ENCODE measurements at regions not wholly inside any gene's neighbourhood (a gene's known extent, or its start where the extent isn't known, plus 50 kb on each side); places are given as distances from the start of the nearest gene placed in this dataset.

DNA sequence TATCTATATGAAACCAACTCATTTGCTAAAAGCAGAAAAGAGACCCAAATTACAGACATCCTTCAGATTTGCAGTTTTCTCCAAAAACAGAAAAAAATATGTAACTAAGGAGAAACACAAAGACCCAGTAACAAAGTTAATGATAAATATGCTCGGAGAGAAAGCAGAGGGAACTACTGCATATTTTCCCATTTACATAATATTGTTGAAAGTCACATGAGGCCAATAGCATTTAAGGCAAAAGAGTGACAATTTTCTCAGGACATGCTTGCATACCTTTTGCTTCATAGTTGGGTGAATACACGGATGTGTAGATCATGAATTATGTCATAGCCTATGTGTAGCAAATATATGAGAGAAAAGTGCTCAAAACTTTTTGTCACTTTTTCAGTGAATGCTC, 310.3 kb downstream of the EFNB2 start:
- ATAC-seq, result no peak
- POLR2A ChIA-PET, result no interaction called here
- no peak overlapping the region for H3K27ac Mint-ChIP-seq
- intact Hi-C loops (cut with micrococcal nuclease), result no loop called here
- H3K36me3 Mint-ChIP-seq (ENCODE audit: low read depth), result no peaks in the 10 kb centered on the region
- DNase-seq, result no peak
- no peak for TF ChIP-seq CTCF (IDR thresholded peaks at IDR 0.05)
- H3K9me3 Mint-ChIP-seq, result no peaks in the 10 kb centered on the region
- no peaks in the 10 kb centered on the region for H3K4me1 Mint-ChIP-seq (ENCODE audit: low read depth)
- no peak overlapping the region for H3K4me3 Mint-ChIP-seq
- no peaks in the 10 kb centered on the region for H3K27me3 Mint-ChIP-seq
- CTCF ChIA-PET, result no interaction called here

GRCh38 chr13:106220211-106220610, 315.3 kb downstream of the EFNB2 start:
- ChIA-PET POLR2A (no interaction called here), CTCF (no interaction called here)
- H3K9me3 Mint-ChIP-seq, result no peaks in the 10 kb centered on the region
- DNase-seq, result no peak
- TF ChIP-seq CTCF (IDR thresholded peaks at IDR 0.05), result no peak
- no peak overlapping the region for H3K27ac Mint-ChIP-seq
- no peak for ATAC-seq
- intact Hi-C loops (cut with micrococcal nuclease), result no loop called here
- H3K4me3 Mint-ChIP-seq, result no peak overlapping the region
- no peaks in the 10 kb centered on the region for H3K4me1 Mint-ChIP-seq (ENCODE audit: low read depth)
- no peaks in the 10 kb centered on the region for H3K36me3 Mint-ChIP-seq (ENCODE audit: low read depth)
- H3K27me3 Mint-ChIP-seq, result no peaks in the 10 kb centered on the region

DNA sequence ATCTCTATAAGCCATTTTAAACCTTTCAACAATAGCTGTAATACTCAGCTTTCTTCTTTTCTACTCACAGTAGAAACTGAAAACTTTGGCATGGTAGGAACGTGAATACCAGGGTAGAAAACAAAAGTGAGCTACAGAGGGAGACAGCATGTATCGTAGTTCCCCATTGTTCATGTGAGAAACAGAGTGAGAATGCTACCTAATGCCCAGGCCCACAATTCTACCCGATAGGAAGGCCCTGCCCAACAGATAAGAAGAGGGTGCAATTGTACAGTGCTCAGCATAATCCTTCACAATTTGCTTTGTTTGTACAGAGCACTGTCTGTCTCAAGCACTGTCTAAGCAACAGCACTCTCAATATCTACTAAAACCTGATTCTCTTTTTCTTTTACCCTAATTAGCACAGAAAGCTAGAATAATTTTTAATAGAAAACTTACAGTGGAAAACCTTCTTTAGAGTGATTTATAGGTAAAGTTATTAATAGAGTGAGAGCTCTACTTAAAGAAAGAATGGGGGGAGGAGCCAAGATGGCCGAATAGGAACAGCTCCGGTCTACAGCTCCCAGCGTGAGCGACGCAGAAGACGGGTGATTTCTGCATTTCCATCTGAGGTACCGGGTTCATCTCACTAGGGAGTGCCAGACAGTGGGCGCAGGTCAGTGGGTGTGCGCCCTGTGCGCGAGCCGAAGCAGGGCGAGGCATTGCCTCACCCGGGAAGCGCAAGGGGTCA, 322.3 kb downstream of the EFNB2 start:
- no peaks in the 10 kb centered on the region for H3K9me3 Mint-ChIP-seq
- intact Hi-C loops (cut with micrococcal nuclease), result no loop called here
- H3K36me3 Mint-ChIP-seq (ENCODE audit: low read depth), result no peaks in the 10 kb centered on the region
- no peaks in the 10 kb centered on the region for H3K27me3 Mint-ChIP-seq
- ChIA-PET CTCF (no interaction called here), POLR2A (no interaction called here)
- ATAC-seq (no peak), DNase-seq (no peak)
- H3K4me3 Mint-ChIP-seq, result no peak overlapping the region
- no peaks in the 10 kb centered on the region for H3K4me1 Mint-ChIP-seq (ENCODE audit: low read depth)
- TF ChIP-seq CTCF (IDR thresholded peaks at IDR 0.05), result no peak
- H3K27ac Mint-ChIP-seq, result no peak overlapping the region

DNA sequence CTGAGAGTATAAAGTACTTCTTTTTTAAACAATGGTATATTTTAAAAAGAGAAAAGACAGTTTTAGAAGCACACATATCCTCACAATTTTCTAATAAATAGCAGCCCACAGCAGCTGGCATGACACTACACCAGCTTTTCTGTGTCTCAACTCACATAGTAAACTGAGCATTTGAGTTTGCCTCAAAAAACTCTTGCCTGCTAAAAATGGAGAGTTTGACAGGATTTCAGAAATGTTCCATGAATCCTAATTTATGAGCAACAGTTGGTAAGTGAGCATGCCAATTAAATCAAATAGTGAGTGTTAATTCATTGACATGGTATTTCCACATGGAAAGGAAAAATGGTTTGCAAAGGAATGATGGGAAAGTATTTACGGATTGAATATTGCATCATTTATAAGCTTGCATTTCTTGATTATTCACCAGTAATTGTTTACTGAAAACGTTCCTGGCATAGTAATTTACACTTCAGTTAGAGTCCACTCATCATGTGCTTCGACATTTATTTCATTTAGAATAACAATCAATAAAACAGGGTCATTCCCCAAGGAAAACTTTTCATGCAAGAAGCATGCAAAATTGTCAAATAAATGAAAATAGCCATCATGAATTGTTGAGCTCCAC, 323.0 kb downstream of the EFNB2 start:
- H3K9me3 Mint-ChIP-seq, result no peaks in the 10 kb centered on the region
- no peak overlapping the region for H3K27ac Mint-ChIP-seq
- no peak overlapping the region for H3K4me3 Mint-ChIP-seq
- no peaks in the 10 kb centered on the region for H3K36me3 Mint-ChIP-seq (ENCODE audit: low read depth)
- no peak for TF ChIP-seq CTCF (IDR thresholded peaks at IDR 0.05)
- no peaks in the 10 kb centered on the region for H3K27me3 Mint-ChIP-seq
- CTCF ChIA-PET, result no interaction called here
- POLR2A ChIA-PET, result no interaction called here
- DNase-seq, result no peak
- intact Hi-C loops (cut with micrococcal nuclease), result no loop called here
- no peaks in the 10 kb centered on the region for H3K4me1 Mint-ChIP-seq (ENCODE audit: low read depth)
- no peak for ATAC-seq

- no peak for TF ChIP-seq CTCF (IDR thresholded peaks at IDR 0.05)
- DNase-seq, result no peak
- no peaks in the 10 kb centered on the region for H3K9me3 Mint-ChIP-seq
- ChIA-PET POLR2A (no interaction called here), CTCF (no interaction called here)
- no peaks in the 10 kb centered on the region for H3K4me1 Mint-ChIP-seq (ENCODE audit: low read depth)
- intact Hi-C loops (cut with micrococcal nuclease), result no loop called here
- no peak overlapping the region for H3K27ac Mint-ChIP-seq
- no peak for ATAC-seq
- no peaks in the 10 kb centered on the region for H3K27me3 Mint-ChIP-seq
- no peaks in the 10 kb centered on the region for H3K36me3 Mint-ChIP-seq (ENCODE audit: low read depth)
- no peak overlapping the region for H3K4me3 Mint-ChIP-seq
These were observed 325.1 kb downstream of the EFNB2 start for GRCh38 chr13:106210324-106210723.

Data from activated CD8-positive, alpha-beta T cell treated with anti-CD3 and anti-CD28 coated beads for 36 hours (primary cell).